ENCODE measurements at regions not wholly inside any gene's neighbourhood (a gene's known extent, or its start where the extent isn't known, plus 50 kb on each side); places are given as distances from the start of the nearest gene placed in this dataset.

DNA sequence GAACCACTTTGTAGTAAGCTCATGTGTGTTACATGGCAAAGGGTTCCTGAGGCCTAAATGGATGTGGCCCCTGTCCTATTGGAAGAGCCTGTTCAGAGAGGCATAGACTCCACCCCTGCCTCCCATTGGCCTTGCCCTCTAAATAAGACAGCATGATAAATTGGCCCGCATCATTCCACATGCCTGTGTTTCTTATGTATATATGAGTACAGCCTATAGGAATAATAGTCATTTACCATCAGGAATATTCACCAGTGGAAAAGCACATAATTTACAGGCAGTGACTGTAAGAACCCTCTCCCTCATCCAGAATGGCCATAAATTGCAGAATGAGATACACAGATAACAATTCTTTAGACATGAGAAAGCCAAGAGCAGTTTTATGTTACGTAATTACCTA lies 519.5 kb upstream of the DAB1 start:
- DNase-seq (no peak), ATAC-seq (no peak)
- Histone ChIP-seq H3K4me3 (no peak overlapping the region), H3K9me3 (no peaks in the 10 kb centered on the region), H3K27me3 (no peaks in the 10 kb centered on the region), H3K36me3 (no peaks in the 10 kb centered on the region), H3K4me1 (no peaks in the 10 kb centered on the region), H3K27ac (no peak overlapping the region)
- TF ChIP-seq, protein P1, sequence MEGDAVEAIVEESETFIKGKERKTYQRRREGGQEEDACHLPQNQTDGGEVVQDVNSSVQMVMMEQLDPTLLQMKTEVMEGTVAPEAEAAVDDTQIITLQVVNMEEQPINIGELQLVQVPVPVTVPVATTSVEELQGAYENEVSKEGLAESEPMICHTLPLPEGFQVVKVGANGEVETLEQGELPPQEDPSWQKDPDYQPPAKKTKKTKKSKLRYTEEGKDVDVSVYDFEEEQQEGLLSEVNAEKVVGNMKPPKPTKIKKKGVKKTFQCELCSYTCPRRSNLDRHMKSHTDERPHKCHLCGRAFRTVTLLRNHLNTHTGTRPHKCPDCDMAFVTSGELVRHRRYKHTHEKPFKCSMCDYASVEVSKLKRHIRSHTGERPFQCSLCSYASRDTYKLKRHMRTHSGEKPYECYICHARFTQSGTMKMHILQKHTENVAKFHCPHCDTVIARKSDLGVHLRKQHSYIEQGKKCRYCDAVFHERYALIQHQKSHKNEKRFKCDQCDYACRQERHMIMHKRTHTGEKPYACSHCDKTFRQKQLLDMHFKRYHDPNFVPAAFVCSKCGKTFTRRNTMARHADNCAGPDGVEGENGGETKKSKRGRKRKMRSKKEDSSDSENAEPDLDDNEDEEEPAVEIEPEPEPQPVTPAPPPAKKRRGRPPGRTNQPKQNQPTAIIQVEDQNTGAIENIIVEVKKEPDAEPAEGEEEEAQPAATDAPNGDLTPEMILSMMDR (IDR thresholded peaks at IDR 0.05 in 4 of 5, conservative IDR thresholded peaks at IDR 0.05 in 1 of 5), result no peak
- no peak for TF ChIP-seq POLR2A (IDR thresholded peaks at IDR 0.05)
- in situ Hi-C loops (cut with MboI; ENCODE audit: low sequenced_read_pairs in 4 of 4) (no loop called here), intact Hi-C loops (cut with DNase I; ENCODE audit: low total_unique reads) (no loop called here)

DNA sequence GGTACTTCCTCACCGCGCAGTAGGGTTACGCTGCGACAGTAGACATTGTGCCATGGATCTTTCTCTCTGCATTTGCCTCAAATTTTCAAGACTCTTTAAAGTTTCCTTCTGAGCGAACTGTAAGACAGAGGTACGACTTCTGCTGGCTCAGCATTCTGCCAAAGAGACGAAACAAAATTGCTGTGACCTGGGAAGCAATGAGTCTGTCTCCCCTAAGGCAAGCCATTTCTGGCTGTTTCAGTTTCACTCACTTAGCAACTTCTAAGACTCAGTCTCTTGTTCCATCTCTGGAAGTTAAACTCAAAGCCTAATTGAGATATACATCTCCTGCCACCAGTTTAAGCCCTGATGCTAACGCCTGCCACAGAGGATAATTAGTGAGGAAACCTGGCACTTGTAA lies 510.9 kb upstream of the DAB1 start:
- H3K4me3 ChIP-seq, result no peak overlapping the region
- intact Hi-C loops (cut with DNase I; ENCODE audit: low total_unique reads), result no loop called here
- H3K4me1 ChIP-seq, result no peaks in the 10 kb centered on the region
- TF ChIP-seq POLR2A (IDR thresholded peaks at IDR 0.05), result no peak
- TF ChIP-seq, protein P1 (IDR thresholded peaks at IDR 0.05 in 4 of 5, conservative IDR thresholded peaks at IDR 0.05 in 1 of 5), result no peak
- DNase-seq (no peak), ATAC-seq (no peak)
- H3K9me3 ChIP-seq, result no peaks in the 10 kb centered on the region
- H3K27ac ChIP-seq, result no peak overlapping the region
- in situ Hi-C loops (cut with MboI; ENCODE audit: low sequenced_read_pairs in 4 of 4), result no loop called here
- H3K27me3 ChIP-seq, result no peaks in the 10 kb centered on the region
- no peaks in the 10 kb centered on the region for H3K36me3 ChIP-seq

DNA sequence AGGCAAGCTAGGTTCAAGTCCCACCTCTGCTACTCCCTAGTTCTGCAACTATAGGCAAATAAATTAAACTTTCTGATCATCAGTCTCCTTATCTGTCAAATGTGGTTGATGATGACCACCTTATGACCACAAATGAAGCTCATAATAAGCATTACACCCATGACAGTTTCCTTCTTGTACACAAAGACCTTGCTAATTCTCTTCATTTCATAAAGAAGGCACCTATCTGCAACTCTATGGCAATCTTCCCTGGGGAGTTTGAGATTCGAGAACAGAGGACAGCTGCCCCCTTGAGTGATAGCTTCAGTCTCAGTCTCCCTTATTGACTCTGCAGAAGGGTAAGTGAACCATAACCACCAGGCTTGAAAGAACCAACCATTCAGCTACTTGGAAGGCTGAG lies 503.1 kb upstream of the DAB1 start:
- Histone ChIP-seq H3K9me3 (no peaks in the 10 kb centered on the region), H3K27ac (no peak overlapping the region), H3K4me3 (no peak overlapping the region), H3K36me3 (no peaks in the 10 kb centered on the region), H3K4me1 (no peaks in the 10 kb centered on the region), H3K27me3 (no peaks in the 10 kb centered on the region)
- intact Hi-C loops (cut with DNase I; ENCODE audit: low total_unique reads) (no loop called here), in situ Hi-C loops (cut with MboI; ENCODE audit: low sequenced_read_pairs in 4 of 4) (no loop called here)
- no peak for TF ChIP-seq POLR2A (IDR thresholded peaks at IDR 0.05)
- TF ChIP-seq, protein P1 (IDR thresholded peaks at IDR 0.05 in 4 of 5, conservative IDR thresholded peaks at IDR 0.05 in 1 of 5), result no peak
- no peak for DNase-seq
- ATAC-seq, result no peak

DNA sequence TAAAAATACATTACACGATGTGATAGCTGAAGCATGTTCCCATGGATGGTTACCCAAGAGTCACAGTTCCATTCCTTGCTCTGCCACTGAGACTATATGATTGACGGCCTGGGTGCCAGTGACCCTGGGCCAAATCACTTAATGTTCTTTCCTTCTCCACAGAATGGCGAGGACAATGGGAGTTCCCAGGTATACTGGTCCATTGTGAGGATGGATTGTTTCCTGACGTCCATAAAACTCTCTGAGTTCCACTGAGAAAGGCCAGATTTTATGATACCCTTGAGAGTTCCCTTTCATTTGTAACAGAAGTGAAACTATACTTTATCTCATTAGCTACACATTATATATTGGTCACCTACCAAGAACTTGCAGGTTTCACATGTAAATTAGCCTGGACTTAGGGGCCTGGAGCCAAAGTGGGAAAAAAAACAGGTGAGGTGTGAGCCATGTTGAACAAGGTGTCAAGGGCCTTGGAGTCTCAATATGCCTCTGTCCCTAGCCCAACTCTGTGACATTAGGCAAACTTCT lies 502.2 kb upstream of the DAB1 start:
- Histone ChIP-seq H3K27me3 (no peaks in the 10 kb centered on the region), H3K4me3 (no peak overlapping the region), H3K27ac (no peak overlapping the region), H3K36me3 (no peaks in the 10 kb centered on the region), H3K9me3 (no peaks in the 10 kb centered on the region), H3K4me1 (no peaks in the 10 kb centered on the region)
- ATAC-seq, result no peak
- intact Hi-C loops (cut with DNase I; ENCODE audit: low total_unique reads), result no loop called here
- in situ Hi-C loops (cut with MboI; ENCODE audit: low sequenced_read_pairs in 4 of 4), result no loop called here
- DNase-seq, result no peak
- TF ChIP-seq POLR2A (IDR thresholded peaks at IDR 0.05), result no peak
- TF ChIP-seq, protein P1 (IDR thresholded peaks at IDR 0.05 in 4 of 5, conservative IDR thresholded peaks at IDR 0.05 in 1 of 5), result no peak

DNA sequence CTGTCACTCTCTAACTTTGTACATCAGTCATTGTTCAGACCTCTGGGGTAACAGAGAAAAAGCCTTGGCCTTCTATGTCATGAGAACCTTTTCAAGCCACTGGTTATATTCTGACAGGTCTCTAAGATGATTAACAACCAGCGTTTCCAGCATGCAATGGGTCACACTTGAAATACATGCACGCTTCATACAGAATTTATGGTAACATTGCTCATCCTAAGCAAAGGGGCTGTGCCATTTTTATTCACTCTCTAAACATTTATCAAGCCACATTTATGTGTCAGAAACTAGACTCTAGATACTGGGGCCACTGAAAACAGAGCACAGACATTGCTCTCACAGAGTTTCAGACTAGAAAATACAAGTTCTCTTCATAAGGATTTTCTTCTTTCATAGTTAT lies 501.4 kb upstream of the DAB1 start:
- intact Hi-C loops (cut with DNase I; ENCODE audit: low total_unique reads) (no loop called here), in situ Hi-C loops (cut with MboI; ENCODE audit: low sequenced_read_pairs in 4 of 4) (no loop called here)
- Histone ChIP-seq H3K4me1 (no peaks in the 10 kb centered on the region), H3K4me3 (no peak overlapping the region), H3K27ac (no peak overlapping the region), H3K27me3 (no peaks in the 10 kb centered on the region), H3K36me3 (no peaks in the 10 kb centered on the region), H3K9me3 (no peaks in the 10 kb centered on the region)
- no peak for ATAC-seq
- DNase-seq, result no peak
- TF ChIP-seq POLR2A (IDR thresholded peaks at IDR 0.05), result no peak
- TF ChIP-seq, protein P1 (IDR thresholded peaks at IDR 0.05 in 4 of 5, conservative IDR thresholded peaks at IDR 0.05 in 1 of 5), result no peak
